GM12872 (cell line): ENCODE measurements at regions not wholly inside any gene's neighbourhood (a gene's known extent, or its start where the extent isn't known, plus 50 kb on each side); places are given as distances from the start of the nearest gene placed in this dataset.

ENCODE experiments used
- CTCF ChIP-seq: IDR thresholded peaks from 3 replicates; pipeline ENCODE4 v1.5.1; 2011; ENCODE audit warnings: low read depth, mild to moderate bottlenecking, low read length, moderate library complexity; ENCODE audit not compliant: insufficient read depth

- TF ChIP-seq CTCF: no peak
Measured at GRCh38 chr12:91264178-91264577, 81.6 kb upstream of the DCN start.

DNA sequence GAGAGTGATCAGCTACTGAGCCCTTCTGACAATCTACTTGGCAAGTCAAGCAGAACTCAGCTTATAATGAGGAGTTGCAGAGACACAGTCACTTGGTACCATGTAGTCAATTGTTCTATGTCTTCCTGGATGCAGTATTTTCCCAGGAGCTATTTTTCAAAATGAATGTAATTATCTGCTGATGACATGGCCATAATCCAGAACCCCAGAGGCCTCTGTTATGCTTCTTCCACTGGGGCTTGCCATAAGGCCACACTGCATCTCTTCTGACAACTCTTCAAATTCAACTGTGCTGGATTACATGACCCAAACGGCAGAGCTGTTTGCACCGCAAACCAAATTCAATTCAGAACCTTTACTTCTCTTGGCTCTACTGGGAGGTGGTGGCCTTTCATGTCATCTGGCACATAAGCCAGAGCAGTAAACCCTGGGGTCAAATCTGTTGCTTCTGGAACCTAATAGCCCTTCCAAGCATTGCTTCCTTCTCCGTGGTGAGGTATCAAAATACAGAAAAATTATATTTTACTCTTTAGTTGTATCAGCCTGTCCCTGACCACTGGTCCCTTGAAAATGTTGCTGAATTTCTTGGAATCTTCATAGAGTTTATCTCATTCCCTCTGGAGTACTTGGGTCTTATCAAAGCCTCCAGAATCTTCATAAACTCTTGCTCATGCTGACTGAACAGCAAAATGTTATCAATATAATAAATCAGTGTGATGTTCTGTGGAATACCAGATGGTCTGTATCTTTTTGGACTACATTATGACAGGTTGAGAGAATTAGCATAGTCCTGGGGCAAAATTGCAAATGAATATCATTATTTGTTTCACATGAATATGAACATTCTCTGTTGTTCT lies 79.4 kb upstream of the DCN start:
- no peak for TF ChIP-seq CTCF

- TF ChIP-seq CTCF: no peak
Measured at GRCh38 chr12:91256411-91256810, 73.8 kb upstream of the DCN start.

GRCh38 chr12:91252341-91252740 lies 69.7 kb upstream of the DCN start:
- no peak for TF ChIP-seq CTCF

GRCh38 chr12:91250273-91250665 lies 67.7 kb upstream of the DCN start:
- TF ChIP-seq CTCF: no peak

DNA sequence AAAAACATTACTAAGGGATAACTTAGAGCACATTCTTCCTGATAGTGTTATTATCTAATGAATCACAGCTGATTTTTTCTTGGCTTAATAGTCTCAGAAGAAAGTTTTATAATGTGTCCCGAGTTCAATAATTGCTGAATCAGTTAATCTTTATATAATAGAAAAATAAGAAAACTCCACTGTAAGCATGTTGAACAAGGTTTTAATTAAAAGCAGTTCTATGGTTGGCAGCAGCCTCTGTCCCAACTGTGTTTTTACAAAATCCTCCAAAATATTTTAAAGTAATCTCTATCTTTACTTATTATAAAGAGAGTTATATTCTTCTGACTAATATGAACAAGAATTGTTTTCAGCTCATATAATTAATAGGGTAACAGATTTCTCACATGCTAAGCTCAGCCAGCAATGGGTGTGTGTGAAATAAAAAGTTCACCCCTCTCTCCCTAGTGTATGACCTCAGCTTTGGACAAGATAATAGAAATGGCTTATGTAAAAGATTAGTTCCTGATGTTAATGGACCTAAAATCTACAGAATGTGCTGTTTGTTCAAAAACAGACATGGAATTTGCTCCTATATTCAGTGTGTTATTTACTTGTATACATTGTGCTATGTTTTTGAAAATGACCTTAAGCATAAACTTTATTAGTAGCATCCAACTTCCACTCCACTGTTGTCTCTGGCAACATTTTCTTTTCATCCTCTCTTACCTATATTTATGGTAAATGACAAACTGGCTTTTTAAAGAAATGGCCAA lies 67.1 kb upstream of the DCN start:
- TF ChIP-seq CTCF: no peak

GRCh38 chr12:91249054-91249453 lies 66.4 kb upstream of the DCN start:
- TF ChIP-seq CTCF: no peak
